ENCODE measurements at regions not wholly inside any gene's neighbourhood (a gene's known extent, or its start where the extent isn't known, plus 50 kb on each side); places are given as distances from the start of the nearest gene placed in this dataset.

GRCh38 chr2:191574232-191574631 lies 103.7 kb upstream of the NABP1 start:
- Histone ChIP-seq H3K36me3 (no peaks in the 10 kb centered on the region), H3F3A (ENCODE audit: low read depth) (no peaks in the 10 kb centered on the region), H3K4me3 (no peak overlapping the region), H3K9ac (no peak overlapping the region), H2AFZ (replicated peaks) (no peak overlapping the region), H3K4me2 (no peak overlapping the region), H3K4me1 (peaks cover 14% of the 10 kb centered on the region), H3K9me3 (ENCODE audit: low read depth) (no peaks in the 10 kb centered on the region), H3K27me3 (no peaks in the 10 kb centered on the region), H3K27ac (no peak overlapping the region), H3K79me2 (ENCODE audit: low read depth) (no peaks in the 10 kb centered on the region), H4K20me1 (ENCODE audit: low read depth) (no peaks in the 10 kb centered on the region)
- Mint-ChIP-seq H3K4me1 (peaks cover 4% of the 10 kb centered on the region), H3K27ac (no peak overlapping the region), H3K36me3 (no peaks in the 10 kb centered on the region), H3K4me3 (no peak overlapping the region), H3K9me3 (no peaks in the 10 kb centered on the region), H3K27me3 (ENCODE audit: insufficient read depth, low read depth) (peaks cover 3% of the 10 kb centered on the region)
- DNase-seq (ENCODE audit: low spot score): no peak
- no peak for TF ChIP-seq EZH2 (IDR thresholded peaks at IDR 0.05)
- no peak for TF ChIP-seq EZH2phosphoT487 (IDR thresholded peaks at IDR 0.05)
- no peak for TF ChIP-seq CTCF (IDR thresholded peaks at IDR 0.05)

GRCh38 chr2:191577605-191578004 lies 100.3 kb upstream of the NABP1 start:
- no peak for TF ChIP-seq CTCF (IDR thresholded peaks at IDR 0.05)
- no peak for TF ChIP-seq EZH2 (IDR thresholded peaks at IDR 0.05)
- no peak for TF ChIP-seq EZH2phosphoT487 (IDR thresholded peaks at IDR 0.05)
- Mint-ChIP-seq H3K27me3 (ENCODE audit: insufficient read depth, low read depth) (no peaks in the 10 kb centered on the region), H3K9me3 (no peaks in the 10 kb centered on the region), H3K4me3 (no peak overlapping the region), H3K36me3 (no peaks in the 10 kb centered on the region), H3K27ac (no peak overlapping the region), H3K4me1 (no peaks in the 10 kb centered on the region)
- Histone ChIP-seq H3K9ac (no peak overlapping the region), H3K79me2 (ENCODE audit: low read depth) (no peaks in the 10 kb centered on the region), H4K20me1 (ENCODE audit: low read depth) (no peaks in the 10 kb centered on the region), H3K4me1 (peaks cover 2% of the 10 kb centered on the region), H3K27me3 (no peaks in the 10 kb centered on the region), H3K4me2 (no peak overlapping the region), H3K36me3 (no peaks in the 10 kb centered on the region), H3K27ac (no peak overlapping the region), H3K4me3 (no peak overlapping the region), H2AFZ (replicated peaks) (no peak overlapping the region), H3K9me3 (ENCODE audit: low read depth) (no peaks in the 10 kb centered on the region), H3F3A (ENCODE audit: low read depth) (no peaks in the 10 kb centered on the region)
- no peak for DNase-seq (ENCODE audit: low spot score)

GRCh38 chr2:191578031-191578430 lies 99.9 kb upstream of the NABP1 start:
- Histone ChIP-seq H3K79me2 (ENCODE audit: low read depth) (no peaks in the 10 kb centered on the region), H3F3A (ENCODE audit: low read depth) (no peaks in the 10 kb centered on the region), H3K9ac (no peak overlapping the region), H3K4me2 (no peak overlapping the region), H3K9me3 (ENCODE audit: low read depth) (no peaks in the 10 kb centered on the region), H3K27me3 (no peaks in the 10 kb centered on the region), H2AFZ (replicated peaks) (no peak overlapping the region), H3K4me3 (no peak overlapping the region), H3K4me1 (peaks cover 2% of the 10 kb centered on the region), H4K20me1 (ENCODE audit: low read depth) (no peaks in the 10 kb centered on the region), H3K27ac (no peak overlapping the region), H3K36me3 (no peaks in the 10 kb centered on the region)
- H3K36me3 Mint-ChIP-seq: no peaks in the 10 kb centered on the region
- H3K9me3 Mint-ChIP-seq: no peaks in the 10 kb centered on the region
- H3K27ac Mint-ChIP-seq: no peak overlapping the region
- no peak for DNase-seq (ENCODE audit: low spot score)
- TF ChIP-seq EZH2 (IDR thresholded peaks at IDR 0.05) (no peak), CTCF (IDR thresholded peaks at IDR 0.05) (no peak), EZH2phosphoT487 (IDR thresholded peaks at IDR 0.05) (no peak)
- H3K4me1 Mint-ChIP-seq: no peaks in the 10 kb centered on the region
- H3K4me3 Mint-ChIP-seq: no peak overlapping the region
- peaks cover 2% of the 10 kb centered on the region for H3K27me3 Mint-ChIP-seq (ENCODE audit: insufficient read depth, low read depth)

- H3K9me3 Mint-ChIP-seq: no peaks in the 10 kb centered on the region
- Histone ChIP-seq H3K9ac (no peak overlapping the region), H3K27ac (no peak overlapping the region), H2AFZ (replicated peaks) (no peak overlapping the region), H3K4me2 (no peak overlapping the region), H3K4me3 (no peak overlapping the region), H3K36me3 (no peaks in the 10 kb centered on the region), H3K4me1 (no peaks in the 10 kb centered on the region), H3K9me3 (ENCODE audit: low read depth) (no peaks in the 10 kb centered on the region), H3F3A (ENCODE audit: low read depth) (no peaks in the 10 kb centered on the region), H3K27me3 (no peaks in the 10 kb centered on the region), H4K20me1 (ENCODE audit: low read depth) (no peaks in the 10 kb centered on the region), H3K79me2 (ENCODE audit: low read depth) (no peaks in the 10 kb centered on the region)
- TF ChIP-seq EZH2phosphoT487 (IDR thresholded peaks at IDR 0.05): no peak
- no peak for TF ChIP-seq CTCF (IDR thresholded peaks at IDR 0.05)
- TF ChIP-seq EZH2 (IDR thresholded peaks at IDR 0.05): no peak
- no peaks in the 10 kb centered on the region for H3K36me3 Mint-ChIP-seq
- no peak overlapping the region for H3K27ac Mint-ChIP-seq
- no peaks in the 10 kb centered on the region for H3K4me1 Mint-ChIP-seq
- no peak overlapping the region for H3K4me3 Mint-ChIP-seq
- DNase-seq (ENCODE audit: low spot score): no peak
- peaks cover 2% of the 10 kb centered on the region for H3K27me3 Mint-ChIP-seq (ENCODE audit: insufficient read depth, low read depth)
These were observed 97.4 kb upstream of the NABP1 start for GRCh38 chr2:191580581-191580980.

Measured in neural progenitor cell (in vitro differentiated cells).